ENCODE measurements at regions not wholly inside any gene's neighbourhood (a gene's known extent, or its start where the extent isn't known, plus 50 kb on each side); places are given as distances from the start of the nearest gene placed in this dataset.
A peak's percentile ranks its signal among the peaks of the same experiment; 100 is the strongest.

DNA sequence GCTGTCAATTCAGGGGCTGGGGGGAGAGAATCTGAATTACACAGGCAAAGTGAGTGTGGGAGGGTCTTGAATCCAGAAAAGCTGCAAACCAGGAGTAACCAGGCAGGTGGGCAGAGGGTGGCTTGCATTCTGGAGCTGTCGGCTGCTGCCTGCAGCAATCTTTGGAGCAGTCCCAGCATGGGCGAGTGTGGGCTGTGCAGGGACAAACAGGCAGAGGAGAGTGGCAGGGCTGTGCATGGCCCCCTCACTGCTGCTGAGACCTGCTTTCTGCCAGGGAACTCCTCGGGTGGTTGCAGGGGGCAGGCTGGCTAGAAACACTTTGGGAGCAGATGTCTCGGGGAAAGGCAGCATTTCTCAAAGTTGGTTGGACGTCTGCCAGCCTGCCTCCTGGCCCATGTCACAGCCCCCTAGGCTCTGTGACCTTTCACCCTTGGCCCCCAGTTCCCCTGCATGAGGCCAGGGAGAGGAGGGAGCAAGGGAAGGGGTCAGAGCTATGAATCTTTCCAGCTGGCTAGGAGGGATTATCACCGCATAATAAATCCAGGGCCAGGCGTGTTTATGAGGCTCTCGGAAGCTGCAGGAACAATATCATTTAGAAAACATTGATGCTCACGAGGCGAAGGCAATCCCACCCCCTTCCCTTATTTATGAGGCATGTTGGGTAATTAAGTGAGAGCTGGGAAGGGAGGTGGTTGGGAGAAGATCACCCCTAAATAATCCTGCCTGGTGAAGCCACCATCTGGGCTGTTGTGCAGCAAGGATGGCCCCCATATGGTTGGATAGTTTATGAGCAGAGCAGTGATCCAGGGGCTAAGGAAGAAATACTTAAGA is 212.3 kb upstream of the NCAM1 start:
- DNase-seq = peak in 1 of 3 donors; percentile 34

DNA sequence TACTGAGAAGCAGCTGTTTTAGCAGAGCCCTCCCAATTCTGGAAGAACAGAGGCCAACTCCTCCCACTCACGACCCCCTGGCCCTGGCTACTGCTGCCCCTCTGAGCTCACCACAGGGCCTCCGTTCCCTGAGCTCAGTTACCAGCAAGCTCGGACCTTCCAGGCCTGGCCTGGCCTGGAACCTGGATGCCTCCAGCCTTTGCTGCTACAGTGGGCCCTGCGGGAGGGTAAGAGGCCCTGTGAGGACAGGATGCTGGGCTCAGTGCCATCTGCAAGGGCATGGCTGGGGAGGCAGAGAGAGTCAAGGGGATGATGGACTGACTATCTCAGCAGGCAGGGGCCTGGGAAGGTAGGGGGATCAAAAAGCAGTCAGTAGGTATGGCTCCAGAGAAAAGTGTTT is 209.9 kb upstream of the NCAM1 start:
- peak in 1 of 3 donors; percentile 27 for DNase-seq

DNA sequence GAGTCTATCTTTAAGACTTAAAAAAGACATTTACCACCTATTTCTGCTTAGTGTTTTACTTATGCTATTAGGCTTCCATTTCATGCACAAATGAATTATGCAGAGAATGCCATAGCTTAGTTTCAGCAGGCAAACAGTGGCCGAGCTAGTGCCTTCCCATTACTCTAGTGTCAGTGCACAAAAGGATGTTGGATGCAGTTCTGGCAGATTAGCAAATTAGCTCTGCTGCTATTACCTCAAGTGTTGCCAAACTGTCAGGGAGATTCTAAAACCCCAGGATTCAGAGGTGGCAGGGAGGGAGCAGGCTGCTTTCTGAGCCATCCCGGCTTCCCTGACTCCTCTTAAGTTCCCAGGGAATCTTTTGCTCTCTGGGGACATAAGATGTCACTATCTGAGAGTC is 209.4 kb upstream of the NCAM1 start:
- peak in 1 of 3 donors; percentile 22 for DNase-seq

DNA sequence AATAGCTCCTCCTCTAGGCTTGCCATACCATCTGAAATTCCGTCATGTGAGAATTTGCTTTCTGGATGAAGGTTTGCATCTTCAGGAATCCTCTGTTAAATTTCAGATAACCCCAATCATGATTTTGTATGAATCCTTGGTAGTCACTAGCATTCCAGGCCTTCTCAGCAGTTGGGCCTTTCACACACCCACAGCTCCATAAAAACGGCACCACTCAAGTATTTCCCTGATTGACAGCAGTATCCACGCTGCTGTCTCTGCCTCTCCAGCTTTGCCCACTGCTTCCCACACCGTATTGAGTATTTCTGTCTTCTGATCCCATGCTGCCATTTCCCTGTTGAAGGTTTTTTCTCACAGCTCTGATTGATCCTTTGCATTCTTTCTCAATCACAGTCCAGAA is 208.7 kb upstream of the NCAM1 start:
- DNase-seq = no peak

DNA sequence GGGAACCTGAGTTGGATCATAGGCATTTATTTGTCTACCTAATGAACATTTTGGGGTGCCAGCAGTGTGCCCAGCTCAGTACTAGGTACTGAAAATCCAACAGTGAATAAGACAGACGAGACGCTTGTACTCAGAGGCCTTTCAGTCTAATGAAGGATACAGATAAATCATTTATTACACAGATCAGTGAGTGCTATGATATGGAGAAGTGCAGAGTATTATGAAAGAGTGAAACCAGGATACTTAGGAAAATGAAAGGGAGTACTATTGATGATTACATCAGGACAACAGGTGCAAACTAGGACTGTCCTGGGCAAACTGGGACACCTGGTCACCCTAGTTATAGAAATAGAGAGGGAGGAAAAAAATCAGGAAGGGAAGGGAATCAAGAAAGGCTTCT is 207.5 kb upstream of the NCAM1 start:
- DNase-seq = no peak

DNA sequence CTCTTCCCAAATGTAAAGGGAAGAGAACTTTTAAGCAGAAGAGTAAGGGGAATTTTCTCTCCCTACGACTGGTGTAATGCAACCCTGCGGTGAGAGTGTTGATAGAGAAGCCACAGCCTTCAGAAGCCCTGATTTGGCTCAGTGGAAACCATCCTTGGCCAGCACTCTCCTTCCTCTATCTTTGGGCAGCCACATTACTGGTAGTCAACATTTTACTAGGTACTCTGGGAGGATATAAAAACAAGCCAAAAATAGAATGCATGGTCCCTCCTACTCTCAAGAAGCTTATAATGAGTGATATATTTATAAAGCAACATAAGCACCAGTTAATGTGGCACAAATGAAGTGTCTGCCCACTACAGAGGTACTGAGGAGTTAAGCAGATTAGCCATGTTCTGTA is 201.8 kb upstream of the NCAM1 start:
- no peak for DNase-seq

DNA sequence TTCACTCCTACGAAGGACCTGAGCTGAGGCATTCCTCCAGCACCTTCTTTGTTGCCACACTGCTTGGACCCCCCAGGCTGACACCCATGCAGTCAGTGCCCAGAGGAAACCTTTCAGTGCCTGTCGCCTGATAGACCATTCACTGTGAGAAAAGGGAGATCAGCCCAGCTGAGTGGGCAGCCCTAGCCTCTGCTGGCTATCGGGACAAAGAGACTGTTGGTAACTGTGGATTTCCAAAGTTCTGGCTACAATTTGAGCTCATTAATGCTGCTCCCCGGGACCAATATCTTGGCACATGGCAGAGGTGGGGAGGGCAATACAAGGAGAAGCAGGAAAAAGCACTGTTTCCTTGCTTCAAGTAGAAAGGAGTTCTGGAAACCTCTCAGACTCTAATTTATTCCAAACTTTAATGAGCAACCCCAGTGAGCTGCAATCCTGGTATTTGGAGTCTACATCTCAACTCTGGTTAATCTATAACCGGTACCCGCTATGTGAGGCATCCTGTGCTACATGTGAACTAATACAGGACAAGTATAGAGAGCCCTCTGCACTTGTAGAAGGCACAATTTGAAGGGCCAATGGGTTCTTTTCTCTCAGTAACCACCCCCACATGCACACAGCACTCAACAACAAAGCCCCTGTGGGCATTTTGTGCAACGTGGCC is 200.7 kb upstream of the NCAM1 start:
- DNase-seq = no peak

DNA sequence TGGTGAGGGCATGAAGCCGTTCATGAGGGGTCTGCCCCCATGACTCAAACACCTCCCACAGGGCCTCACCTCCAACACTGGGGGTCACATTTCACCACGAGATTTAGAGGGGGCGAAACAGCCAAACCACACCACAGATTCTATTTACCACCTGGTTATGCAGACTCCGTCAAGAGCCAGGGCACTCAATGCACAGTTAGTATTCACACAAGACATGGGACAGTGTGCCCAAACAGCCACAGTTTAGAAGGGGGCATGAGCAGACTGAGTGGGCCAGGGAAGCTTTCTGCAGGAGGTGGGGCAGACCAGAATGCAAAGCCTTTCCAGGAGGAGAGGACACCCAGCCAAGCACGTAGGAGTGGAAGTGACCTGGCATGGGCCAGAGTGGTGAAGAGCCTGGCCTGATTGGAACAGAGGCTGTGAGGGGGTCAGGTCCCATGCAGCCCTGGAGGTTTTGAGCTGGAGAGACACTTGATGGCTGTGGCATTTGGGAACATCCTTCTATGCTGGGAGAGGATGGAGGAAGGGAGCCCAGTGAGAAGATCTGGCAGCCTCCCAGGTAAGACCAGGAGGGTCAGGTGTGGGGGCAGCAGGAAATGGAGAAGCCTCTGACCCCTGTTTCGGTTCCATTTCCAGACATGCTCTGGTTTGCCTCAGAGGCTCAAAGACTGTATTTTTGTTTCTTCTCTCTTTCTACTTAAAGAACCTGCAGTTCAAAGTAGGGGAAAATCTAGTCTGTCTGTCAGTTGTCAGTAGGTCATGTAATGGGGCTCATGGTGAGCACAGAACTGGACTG is 199.1 kb upstream of the NCAM1 start:
- no peak for DNase-seq

DNA sequence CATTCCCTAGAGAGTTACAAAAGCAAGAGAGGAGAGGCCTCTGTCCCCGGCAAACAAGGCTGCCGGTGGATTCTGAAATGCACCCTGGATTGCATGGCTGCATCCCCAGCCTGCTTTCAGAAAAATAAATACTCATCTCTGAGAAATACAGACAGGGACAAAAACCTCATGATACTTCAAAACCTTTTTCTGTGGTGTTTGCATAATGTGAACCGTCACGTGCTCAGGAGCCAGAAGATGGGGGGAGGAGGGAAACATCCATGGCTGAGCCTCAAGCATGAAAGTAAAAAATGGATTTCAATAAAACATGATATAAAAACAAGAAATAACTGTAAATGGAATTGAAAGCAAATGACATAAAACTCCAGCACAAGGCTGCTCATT is 198.5 kb upstream of the NCAM1 start:
- DNase-seq = no peak

DNA sequence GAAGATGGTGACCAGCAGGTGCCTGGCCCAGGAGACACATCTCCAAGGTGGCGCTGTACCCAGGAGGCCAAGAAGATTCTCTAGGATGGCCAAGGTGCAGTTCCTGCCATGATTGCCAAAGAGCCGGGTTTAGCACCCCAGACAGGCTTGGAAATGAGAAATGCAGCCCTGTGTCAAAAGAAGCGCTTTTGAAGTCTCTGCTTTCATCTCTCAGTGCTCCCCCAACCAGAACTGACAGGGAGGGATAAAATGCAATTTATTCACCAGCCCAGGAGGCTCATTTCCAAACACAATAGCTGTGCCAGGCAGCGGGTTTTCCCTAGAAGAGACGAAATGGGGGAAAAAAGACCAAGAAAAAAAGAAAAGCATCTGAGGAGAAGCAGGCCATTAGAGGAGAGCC is 195.9 kb upstream of the NCAM1 start:
- no peak for DNase-seq

DNA sequence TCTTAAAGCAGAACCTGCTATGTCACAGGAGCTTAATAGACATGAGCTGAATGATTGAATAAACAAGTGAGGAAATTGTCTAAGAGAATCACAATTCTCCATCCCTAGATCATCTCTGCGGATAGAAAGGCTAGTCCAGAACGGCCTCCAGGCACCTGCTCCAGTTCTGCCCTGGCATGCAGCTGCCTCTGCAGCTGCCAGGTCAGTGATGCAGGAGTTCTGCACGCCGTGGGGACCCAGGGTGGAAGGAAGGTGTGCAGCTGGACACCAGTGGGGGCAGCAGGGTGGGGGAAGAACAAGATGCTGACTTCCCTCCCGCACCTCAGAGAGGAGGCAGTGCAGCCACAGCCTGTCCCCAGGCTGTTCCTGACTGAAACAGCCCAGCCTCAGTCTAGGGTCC is 192.1 kb upstream of the NCAM1 start:
- no peak for DNase-seq

DNA sequence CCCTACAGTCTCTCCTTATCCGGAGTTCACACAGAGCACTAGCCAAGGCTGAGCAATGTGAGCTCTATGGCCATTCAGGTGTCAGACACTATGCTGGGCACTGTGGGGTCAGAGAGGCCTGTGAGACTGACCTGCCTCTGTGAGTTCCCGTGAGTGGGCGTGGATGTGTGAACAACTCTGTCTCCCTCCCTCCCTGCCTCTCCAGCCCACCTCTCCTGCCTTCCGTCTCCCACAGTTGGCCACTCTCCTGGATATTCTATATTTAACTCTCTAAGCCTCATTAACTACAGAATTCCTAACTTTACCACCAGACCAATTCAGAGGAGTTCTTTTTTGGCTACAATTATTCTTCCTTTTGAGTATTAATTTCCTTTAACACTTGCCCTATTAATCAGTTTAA is 191.6 kb upstream of the NCAM1 start:
- DNase-seq = no peak

DNA sequence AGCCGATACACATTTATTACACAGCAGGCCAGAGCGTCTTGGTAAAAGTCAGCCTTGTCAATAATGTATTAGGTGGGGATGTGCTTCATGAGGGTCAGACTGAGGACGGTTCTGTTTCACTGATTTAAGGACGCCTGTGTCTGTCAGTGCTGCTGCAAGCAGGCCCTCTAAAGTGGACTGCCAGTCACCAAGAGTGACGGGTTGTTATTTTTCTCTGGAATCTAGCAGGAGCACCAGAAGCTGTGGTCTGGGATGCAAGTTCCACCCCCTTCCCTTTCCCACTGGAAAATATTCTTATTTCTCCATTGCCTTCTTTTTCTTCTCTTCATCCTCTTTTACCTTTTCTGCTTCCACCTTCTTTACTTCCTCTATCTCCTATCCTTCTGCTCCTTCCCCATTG is 191.2 kb upstream of the NCAM1 start:
- DNase-seq = no peak

DNA sequence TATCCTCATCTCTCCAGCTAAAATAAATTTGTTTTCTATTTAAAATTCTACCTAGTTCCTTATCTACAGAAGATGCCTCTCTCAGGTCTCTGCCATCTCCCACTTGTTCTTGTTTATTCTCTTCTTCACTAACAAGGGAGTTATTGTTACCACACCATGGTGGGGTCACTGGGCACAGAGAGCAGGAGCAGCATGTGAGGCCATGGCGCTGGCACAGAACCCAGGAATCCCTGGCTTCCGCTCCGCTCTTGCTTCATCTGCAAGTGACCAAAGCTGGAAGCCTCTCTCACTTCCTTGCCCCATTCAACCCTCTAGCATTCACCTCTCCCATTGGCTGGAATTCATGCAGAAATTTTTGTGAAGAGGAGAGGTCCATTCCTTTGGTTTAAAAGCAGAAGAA is 190.7 kb upstream of the NCAM1 start:
- DNase-seq = no peak

DNA sequence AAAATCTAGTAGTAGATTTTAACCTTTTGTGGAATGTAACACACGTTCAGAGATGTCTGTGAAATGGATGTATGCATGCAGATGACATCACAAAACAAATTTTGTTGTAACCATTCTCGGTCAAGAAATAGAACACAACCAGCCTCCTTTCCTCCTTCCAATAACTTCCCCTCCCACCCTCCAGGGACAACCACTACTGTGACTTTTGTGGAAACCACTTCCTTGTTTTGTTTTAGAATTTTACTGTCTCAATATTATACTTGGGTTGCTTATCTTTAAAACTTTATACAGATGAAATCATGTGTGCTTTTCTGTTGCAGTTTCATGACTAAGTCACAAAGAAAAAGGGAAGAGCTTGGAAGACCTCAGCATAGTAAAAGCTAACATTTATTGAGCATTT is 189.4 kb upstream of the NCAM1 start:
- DNase-seq = no peak

DNA sequence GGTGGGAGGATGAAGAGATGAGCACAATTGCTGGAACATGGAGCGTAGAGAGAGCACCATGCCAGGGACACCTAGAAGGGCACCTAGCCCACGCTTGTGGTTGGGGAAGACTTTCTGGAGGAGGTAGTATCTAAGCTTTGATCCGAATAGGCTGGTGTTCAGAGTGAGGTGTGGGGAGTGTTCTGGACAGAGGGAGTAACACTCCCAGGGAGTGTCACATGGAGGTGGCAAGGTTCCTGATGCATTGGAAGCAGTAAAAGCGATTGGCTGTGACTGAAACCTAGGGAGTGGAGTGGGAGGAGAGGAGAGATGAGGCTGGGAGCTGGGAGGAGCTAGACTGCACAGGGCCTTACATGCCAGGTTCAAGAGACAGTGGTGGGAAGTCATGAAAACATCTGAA is 188.0 kb upstream of the NCAM1 start:
- no peak for DNase-seq

DNA sequence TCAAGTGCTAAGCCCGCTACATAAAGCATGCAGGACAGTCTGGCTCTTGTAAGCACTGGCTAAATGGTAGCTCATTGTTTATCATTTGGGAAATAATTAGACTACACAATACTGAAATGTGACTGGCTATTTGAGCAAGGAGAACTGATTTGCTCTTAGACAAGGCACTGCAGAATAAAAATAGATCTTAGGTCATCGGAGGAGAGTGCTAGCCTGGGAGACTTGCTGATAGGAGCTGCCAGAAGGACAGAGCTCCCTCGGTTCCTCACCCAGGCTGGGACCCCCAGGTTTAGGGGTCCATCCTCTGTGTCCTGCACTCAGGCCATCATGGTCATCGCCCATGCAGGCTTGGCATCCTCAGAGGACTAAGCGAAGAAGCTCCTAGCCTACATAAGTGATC is 184.4 kb upstream of the NCAM1 start:
- no peak for DNase-seq

DNA sequence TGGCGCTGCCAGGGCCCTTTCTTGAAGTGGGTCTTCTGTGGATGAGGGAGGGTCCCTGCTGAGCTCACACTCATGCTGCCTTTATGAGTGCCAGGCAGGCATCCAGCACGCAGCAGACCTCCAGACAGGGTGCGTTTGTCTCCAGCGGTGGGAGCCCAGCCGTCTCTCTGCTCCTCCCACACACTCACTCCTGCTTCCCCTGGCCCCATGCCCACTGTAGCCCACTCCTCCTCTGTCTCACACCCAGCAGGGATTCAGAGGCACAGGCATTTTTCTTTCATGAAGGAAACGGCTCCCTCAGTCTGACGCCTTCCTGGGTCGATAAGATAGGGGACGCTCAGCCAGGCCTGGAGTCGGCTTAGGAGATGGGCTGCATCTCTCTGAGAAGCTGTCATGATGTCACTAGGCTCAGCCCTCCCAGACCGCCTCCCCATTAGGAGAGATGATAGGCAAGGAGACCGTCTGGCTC is 183.9 kb upstream of the NCAM1 start:
- DNase-seq = no peak

DNA sequence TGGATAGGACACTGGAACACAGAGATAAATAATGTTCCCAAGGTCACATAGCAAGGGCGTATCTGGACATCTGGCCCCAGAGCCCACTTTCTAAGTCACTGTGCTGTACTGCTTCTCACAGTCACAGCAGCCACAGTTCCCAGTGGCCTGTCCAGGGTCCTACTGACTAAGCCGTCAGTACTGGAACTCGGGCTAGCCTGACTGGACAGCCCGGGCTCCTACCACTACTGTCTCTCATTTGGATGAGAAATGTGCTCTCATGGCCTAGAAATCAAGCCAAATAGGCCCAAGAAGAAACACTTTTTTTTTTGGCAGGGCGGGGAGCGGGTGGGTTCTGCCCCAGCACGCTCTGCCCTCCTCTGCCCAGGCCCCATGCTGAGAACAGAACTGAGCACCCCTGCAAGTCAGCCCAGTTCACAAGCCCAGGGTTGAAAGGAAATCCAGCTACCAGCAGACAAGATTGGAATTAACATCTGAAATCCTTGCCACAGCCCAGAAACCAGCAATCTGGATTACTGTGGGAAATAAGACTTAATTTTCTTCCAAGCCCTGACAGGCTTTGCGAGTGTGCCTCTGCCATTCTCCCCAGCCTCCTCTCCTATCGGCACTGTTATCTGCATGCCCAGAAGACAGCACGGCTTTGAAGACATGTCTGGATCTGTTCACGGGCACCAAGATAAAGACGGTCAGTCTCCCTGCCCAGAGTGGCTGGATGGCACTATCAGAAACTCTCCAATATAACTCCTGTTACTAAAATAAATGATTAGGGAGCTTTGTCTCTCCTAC is 182.9 kb upstream of the NCAM1 start:
- no peak for DNase-seq

DNA sequence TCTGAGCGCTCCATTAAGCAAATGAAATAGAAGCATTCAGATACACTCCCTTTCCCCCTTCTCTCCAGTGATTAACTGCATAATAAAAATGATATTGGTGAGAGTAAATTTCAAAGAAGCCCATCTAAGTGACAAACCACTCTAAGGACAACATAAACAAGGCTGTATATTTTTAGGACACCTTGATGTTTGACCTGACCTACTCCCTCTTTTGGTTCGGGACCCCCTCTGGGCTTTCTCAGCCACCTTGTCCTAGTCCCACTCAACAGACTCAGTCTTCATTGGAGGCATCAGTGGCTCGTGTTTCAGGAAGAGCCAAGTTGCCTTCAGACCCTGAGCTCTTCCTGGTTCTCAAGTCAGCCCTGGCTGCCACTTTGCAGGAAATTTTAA is 182.3 kb upstream of the NCAM1 start:
- no peak for DNase-seq

DNA sequence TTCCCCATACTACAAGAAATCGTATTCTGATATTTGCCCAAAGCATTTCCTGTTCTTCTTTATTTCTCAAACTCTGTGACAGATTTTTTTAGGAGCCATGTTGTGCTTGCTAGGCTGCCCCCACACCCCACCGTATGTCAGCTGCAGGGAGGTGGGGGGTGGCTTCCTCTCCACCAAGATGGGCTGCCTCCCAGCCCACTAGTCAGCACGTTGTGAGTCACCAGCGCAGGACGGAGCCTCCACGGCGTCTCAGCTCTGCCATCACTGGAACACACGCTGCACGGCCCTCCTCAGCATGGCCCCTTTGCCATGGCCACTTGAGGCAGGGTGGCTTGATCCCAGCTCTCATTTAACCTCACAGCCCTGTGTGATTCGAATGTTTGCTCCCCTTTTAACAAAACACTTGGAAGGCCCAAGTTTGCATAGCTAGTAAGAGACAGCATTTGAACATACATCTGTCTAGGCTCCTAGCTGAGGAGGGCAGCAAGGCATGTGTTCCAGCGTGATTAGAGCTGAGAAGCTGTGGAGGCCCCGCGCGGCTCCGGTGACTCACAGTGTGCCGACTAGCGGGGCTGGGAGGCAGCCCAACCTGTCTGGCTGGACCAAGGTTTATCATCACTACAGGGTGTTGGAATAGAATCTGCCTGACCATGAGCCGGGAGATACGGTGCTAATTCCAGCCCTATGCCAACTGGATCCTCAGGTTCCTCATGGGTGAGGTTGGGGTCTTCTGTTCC is 180.7 kb upstream of the NCAM1 start:
- peak in 2 of 3 donors; percentile 55 to 58 for DNase-seq

All from muscle of back (tissue), 3 donors.